ENCODE measurements at regions not wholly inside any gene's neighbourhood (a gene's known extent, or its start where the extent isn't known, plus 50 kb on each side); places are given as distances from the start of the nearest gene placed in this dataset.
"Not testable (repeated sequence)": the region's sequence is repeated elsewhere in the genome, so short reads cannot be mapped to it uniquely, and the experiment has no call there.

- no peak for DNase-seq (ENCODE audit: low read depth)
Measured at GRCh38 chrX:13381514-13381913, 61.7 kb upstream of the ATXN3L start.

GRCh38 chrX:13380211-13380610 lies 60.4 kb upstream of the ATXN3L start:
- peak; percentile 52 for DNase-seq (ENCODE audit: low read depth)

DNA sequence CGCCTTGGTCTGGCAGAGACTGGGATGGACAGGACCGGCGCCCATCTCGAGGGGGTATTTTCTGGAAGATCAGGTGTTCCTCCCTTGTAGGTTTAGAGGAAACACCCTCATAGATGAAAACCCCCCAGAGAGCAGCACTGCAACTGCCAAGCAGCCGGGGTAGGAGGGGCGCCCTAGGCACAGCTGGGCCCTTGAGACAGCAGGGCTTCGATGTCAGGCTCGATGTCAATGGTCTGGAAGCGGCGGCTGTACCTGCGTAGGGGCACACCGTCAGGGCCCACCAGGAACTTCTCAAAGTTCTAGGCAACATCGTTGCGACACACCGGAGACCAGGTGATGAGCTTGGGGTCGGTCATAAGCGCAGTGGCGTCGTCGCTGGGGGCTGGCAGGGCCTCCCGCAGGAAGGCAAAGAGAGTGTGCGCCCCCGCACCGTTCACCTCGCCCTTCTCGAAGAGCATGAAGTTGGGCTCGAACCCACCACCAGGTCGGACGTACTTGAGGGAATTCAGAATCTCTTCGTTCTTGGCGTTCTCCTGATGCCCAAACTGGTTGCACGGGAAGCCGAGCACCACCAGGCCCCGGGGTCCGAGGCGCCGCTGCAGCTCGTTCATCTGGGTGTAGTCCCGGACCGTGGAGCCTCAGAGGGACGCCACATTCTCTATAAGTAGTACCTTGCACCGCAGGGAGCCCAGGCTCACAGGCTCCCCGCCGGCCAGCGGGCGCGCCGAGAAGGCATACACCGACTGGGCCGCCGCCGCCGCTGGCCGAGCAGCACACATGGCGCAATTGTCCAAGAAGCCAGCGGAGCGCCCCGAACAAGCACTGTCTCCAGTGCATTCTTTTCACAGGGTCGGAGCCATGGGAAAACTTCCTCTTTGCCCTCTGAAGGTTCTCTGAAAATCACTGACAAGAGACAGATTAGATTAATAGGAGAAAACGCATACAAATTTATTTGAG lies 59.0 kb upstream of the ATXN3L start:
- DNase-seq (ENCODE audit: low read depth): not testable (repeated sequence)

- DNase-seq (ENCODE audit: low read depth): peak; percentile 91
Measured at GRCh38 chrX:13377550-13377934, 57.7 kb upstream of the ATXN3L start.

GRCh38 chrX:13376857-13377549 lies 57.1 kb upstream of the ATXN3L start:
- DNase-seq (ENCODE audit: low read depth): peak; percentile 95

DNA sequence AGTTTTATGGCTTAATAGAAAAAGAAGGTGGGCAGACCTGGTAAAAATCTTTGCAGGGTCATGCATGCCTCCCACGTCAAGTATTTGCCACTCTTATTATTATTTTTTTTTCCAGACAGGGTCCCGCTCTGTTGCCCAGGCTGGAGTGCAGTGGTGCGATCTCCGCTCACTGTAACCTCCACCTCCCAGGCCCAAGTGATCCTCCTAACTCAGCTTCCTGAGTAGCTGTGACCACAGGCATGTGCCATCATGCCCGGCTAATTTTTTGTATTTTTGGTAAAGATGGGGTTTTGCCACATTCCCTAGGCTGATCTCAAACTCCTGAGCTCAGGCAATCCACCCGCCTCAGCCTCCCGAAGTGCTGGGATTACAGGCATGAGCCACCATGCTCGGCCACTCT lies 55.7 kb upstream of the ATXN3L start:
- DNase-seq (ENCODE audit: low read depth): not testable (repeated sequence)

DNA sequence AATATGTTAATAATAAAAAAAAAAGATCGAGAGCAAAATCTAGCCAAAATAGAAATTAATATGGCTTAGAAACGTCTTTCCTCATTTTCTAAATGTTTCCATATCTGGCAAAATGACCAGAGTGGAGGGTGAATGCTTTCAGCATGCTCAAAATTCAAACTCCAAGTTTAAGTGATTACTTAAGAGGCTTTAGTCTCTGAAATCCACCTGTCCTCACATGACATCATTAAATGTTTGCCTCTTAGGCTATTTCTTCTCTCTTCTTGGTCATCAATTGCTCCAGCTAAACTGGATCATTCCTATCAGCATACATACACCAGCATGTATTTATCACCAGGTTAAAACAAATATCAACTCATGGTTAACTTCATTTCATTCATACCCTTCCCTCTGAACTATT lies 54.5 kb upstream of the ATXN3L start:
- no peak for DNase-seq (ENCODE audit: low read depth)

DNA sequence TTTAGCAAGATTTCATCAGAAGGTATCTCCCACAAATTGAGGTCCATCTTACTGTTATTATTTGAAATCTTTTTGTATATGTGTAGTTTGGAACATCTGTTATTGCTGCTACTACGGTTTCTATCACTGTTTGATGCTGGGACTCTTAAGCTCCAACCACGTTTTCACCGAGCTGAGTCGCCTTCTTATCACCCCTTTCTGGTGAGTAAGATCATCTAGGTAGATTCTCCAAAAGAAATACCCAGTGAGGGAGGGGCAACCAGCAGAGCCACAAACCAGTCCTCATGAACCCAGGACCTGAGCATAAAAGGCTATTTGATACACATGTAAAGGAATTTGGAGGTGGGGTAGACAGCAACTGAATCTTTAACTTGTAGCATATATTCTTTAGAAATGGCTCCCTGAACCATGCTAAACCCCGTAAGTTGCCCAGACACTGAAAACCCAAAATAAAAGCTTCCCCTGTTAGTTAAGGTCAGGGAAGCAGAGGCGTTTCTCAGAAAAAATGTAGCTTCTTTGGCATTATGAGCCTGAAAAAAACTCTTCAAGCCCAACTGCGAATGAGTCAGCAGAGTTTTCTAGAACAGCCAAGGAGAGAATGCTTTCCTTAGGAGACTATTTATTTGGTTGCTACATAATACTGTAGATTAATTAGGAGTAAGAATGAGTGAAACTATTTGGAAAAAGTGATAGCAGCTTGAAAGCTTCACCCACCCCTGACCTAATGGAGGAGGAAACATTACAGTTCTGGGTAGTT lies 53.8 kb upstream of the ATXN3L start:
- peak; percentile 89 for DNase-seq (ENCODE audit: low read depth)

DNA sequence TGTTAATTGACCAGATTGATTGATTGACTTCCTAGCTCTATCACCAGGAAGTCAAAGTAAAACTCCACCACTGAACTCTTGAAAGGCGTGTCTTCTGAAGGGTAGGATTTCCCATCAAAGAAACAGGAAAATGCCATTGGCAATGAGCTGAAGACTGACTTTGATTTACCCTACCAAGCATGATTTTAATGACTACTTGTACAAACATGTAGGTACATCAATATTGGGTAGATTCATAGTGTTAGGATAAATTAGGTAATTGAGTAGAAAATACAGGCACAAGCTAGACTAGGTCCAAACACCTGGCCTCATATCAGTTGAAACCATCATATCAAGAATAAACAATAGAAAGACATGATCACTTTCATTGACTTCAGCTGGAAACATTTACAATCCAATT lies 53.2 kb upstream of the ATXN3L start:
- no peak for DNase-seq (ENCODE audit: low read depth)

DNA sequence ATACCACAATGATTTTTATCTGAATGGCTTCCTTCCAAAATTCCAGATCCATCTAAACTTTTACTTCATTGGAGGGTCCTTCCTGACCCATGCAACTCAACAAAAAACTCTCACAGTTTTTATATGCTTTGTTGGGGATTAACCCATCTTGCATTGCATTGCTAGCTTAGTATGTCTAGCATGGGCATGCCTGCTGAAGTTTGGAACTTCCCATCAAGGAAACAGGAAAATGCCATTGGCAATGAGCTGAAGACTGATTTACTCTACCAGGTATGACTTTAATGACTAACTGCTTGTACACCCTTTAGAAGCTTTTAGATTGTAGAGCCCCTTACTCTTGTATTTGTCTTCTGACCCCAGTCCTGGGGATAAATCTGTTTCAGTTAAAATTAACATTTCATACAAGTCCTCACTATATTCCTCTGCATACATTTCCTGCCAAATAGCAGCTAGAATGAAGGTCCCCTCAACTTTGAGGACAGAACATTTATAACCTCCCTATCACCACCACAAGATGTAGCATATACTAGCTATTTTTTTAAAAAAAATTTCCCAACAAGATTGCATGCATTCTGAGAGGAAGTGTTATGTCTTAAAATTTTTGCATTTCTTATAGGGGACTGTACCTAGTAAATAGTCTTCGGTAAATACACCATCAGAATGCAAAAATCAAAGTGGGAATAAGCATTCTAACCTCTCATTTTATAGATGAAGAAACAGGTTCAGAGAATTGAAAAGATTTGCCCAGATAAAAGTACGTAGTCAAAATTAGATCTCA lies 52.5 kb upstream of the ATXN3L start:
- no peak for DNase-seq (ENCODE audit: low read depth)

GRCh38 chrX:13371186-13371585 lies 51.3 kb upstream of the ATXN3L start:
- DNase-seq (ENCODE audit: low read depth): no peak

DNA sequence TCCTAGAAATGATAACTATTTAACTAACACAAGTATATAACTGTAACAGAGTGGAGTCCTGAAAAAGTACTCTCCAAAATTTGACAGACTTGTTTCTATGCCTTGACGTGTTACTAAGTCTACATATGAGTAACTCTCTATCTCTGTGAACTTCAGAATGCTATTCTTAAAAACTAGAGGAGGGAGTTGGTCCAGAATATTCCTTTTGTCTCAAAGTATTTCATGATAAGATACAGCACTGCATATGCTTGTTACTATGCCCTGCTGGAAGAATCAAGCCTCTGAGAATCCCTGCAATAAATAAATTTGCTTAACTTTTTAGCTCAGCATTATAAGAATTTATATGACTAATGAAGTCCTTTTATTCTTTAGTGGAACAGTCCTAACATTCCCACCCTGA lies 50.9 kb upstream of the ATXN3L start:
- no peak for DNase-seq (ENCODE audit: low read depth)

Measured in M059J (cell line).